ENCODE measurements at regions not wholly inside any gene's neighbourhood (a gene's known extent, or its start where the extent isn't known, plus 50 kb on each side); places are given as distances from the start of the nearest gene placed in this dataset.

DNA sequence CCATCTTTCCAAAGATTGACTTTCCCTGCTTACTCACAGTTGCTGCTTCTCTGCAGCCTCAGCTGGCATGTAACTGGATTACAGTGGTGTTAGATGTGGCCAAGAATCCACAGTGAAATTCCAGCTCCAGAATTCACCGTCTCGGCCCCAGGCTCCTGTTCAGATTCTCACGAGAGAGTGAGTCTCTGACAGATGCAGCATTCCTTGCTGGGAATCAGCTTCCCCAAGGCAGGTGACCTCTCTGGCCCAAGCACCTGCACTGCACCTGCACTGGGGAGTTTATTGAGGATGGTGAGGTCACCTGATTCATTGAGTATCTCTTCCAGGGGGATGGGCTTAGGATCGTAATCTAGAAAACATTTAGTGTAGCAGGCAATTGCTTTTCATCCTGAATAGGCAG is 600.5 kb upstream of the RBFOX1 start:
- H3K4me1 ChIP-seq (ENCODE audit: control insufficient read depth, low read length): no peaks in the 10 kb centered on the region
- H3K27me3 ChIP-seq (ENCODE audit: control insufficient read depth, low read length): no peaks in the 10 kb centered on the region
- no peak overlapping the region for H3K4me3 ChIP-seq (ENCODE audit: low read length)
- no peaks in the 10 kb centered on the region for H3F3A ChIP-seq (ENCODE audit: control insufficient read depth, insufficient read depth)
- H4K20me1 ChIP-seq (ENCODE audit: control insufficient read depth, insufficient read depth, low read depth, low read length): no peaks in the 10 kb centered on the region
- H3K36me3 ChIP-seq (ENCODE audit: control insufficient read depth, low read length): no peaks in the 10 kb centered on the region
- no peaks in the 10 kb centered on the region for H3K9me3 ChIP-seq (ENCODE audit: control insufficient read depth, insufficient read depth, low read length)
- no peak overlapping the region for H3K27ac ChIP-seq (ENCODE audit: low read depth, low read length)
- no peaks in the 10 kb centered on the region for H3K79me2 ChIP-seq (ENCODE audit: control insufficient read depth, low read length)
- no peaks in the 10 kb centered on the region for H3K9me2 ChIP-seq (replicated peaks; ENCODE audit: control insufficient read depth, low read length)
- TF ChIP-seq EZH2phosphoT487 (IDR thresholded peaks at IDR 0.05; ENCODE audit: borderline replicate concordance, low read length) (no peak), CTCF (IDR thresholded peaks at IDR 0.05; ENCODE audit: low read depth, low read length, poor library complexity, severe bottlenecking) (no peak)
- H3K4me2 ChIP-seq (ENCODE audit: low read length): no peak overlapping the region

DNA sequence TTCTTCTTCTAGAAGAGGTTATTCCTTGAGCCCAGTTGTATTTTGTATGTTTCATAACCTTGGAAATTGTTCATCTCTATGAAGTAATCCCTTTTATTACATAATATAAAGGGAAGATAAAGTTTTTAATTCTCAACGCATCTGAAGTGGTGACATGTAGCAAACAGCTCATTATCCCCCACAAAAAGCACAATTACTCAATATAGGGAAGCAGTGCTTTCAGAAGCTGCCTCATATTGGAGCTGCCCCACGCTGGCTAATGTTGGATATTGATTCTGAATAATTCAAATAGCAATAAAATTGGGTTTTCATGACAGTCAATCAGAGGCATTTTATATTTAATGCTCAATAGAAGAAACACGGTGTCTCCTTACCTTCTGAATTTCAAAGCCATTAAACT is 604.3 kb upstream of the RBFOX1 start:
- Histone ChIP-seq H3K4me1 (ENCODE audit: control insufficient read depth, low read length) (no peaks in the 10 kb centered on the region), H3K36me3 (ENCODE audit: control insufficient read depth, low read length) (no peaks in the 10 kb centered on the region), H3K9me2 (replicated peaks; ENCODE audit: control insufficient read depth, low read length) (no peaks in the 10 kb centered on the region), H3F3A (ENCODE audit: control insufficient read depth, insufficient read depth) (no peaks in the 10 kb centered on the region), H3K79me2 (ENCODE audit: control insufficient read depth, low read length) (no peaks in the 10 kb centered on the region), H3K9me3 (ENCODE audit: control insufficient read depth, insufficient read depth, low read length) (no peaks in the 10 kb centered on the region), H3K27me3 (ENCODE audit: control insufficient read depth, low read length) (no peaks in the 10 kb centered on the region), H3K4me2 (ENCODE audit: low read length) (no peak overlapping the region), H3K27ac (ENCODE audit: low read depth, low read length) (no peak overlapping the region), H3K4me3 (ENCODE audit: low read length) (no peak overlapping the region), H4K20me1 (ENCODE audit: control insufficient read depth, insufficient read depth, low read depth, low read length) (no peaks in the 10 kb centered on the region)
- TF ChIP-seq EZH2phosphoT487 (IDR thresholded peaks at IDR 0.05; ENCODE audit: borderline replicate concordance, low read length) (no peak), CTCF (IDR thresholded peaks at IDR 0.05; ENCODE audit: low read depth, low read length, poor library complexity, severe bottlenecking) (no peak)

- no peaks in the 10 kb centered on the region for H3F3A ChIP-seq (ENCODE audit: control insufficient read depth, insufficient read depth)
- no peaks in the 10 kb centered on the region for H3K79me2 ChIP-seq (ENCODE audit: control insufficient read depth, low read length)
- H3K9me3 ChIP-seq (ENCODE audit: control insufficient read depth, insufficient read depth, low read length): no peaks in the 10 kb centered on the region
- H3K4me1 ChIP-seq (ENCODE audit: control insufficient read depth, low read length): no peaks in the 10 kb centered on the region
- H4K20me1 ChIP-seq (ENCODE audit: control insufficient read depth, insufficient read depth, low read depth, low read length): no peaks in the 10 kb centered on the region
- H3K4me2 ChIP-seq (ENCODE audit: low read length): no peak overlapping the region
- no peak overlapping the region for H3K27ac ChIP-seq (ENCODE audit: low read depth, low read length)
- H3K36me3 ChIP-seq (ENCODE audit: control insufficient read depth, low read length): no peaks in the 10 kb centered on the region
- H3K27me3 ChIP-seq (ENCODE audit: control insufficient read depth, low read length): no peaks in the 10 kb centered on the region
- no peaks in the 10 kb centered on the region for H3K9me2 ChIP-seq (replicated peaks; ENCODE audit: control insufficient read depth, low read length)
- TF ChIP-seq CTCF (IDR thresholded peaks at IDR 0.05; ENCODE audit: low read depth, low read length, poor library complexity, severe bottlenecking): no peak
- no peak for TF ChIP-seq EZH2phosphoT487 (IDR thresholded peaks at IDR 0.05; ENCODE audit: borderline replicate concordance, low read length)
- no peak overlapping the region for H3K4me3 ChIP-seq (ENCODE audit: low read length)
Measured at GRCh38 chr16:6726621-6727020, 606.0 kb upstream of the RBFOX1 start.
